ENCODE measurements at regions not wholly inside any gene's neighbourhood (a gene's known extent, or its start where the extent isn't known, plus 50 kb on each side); places are given as distances from the start of the nearest gene placed in this dataset.
A peak's percentile ranks its signal among the peaks of the same experiment; 100 is the strongest.

DNA sequence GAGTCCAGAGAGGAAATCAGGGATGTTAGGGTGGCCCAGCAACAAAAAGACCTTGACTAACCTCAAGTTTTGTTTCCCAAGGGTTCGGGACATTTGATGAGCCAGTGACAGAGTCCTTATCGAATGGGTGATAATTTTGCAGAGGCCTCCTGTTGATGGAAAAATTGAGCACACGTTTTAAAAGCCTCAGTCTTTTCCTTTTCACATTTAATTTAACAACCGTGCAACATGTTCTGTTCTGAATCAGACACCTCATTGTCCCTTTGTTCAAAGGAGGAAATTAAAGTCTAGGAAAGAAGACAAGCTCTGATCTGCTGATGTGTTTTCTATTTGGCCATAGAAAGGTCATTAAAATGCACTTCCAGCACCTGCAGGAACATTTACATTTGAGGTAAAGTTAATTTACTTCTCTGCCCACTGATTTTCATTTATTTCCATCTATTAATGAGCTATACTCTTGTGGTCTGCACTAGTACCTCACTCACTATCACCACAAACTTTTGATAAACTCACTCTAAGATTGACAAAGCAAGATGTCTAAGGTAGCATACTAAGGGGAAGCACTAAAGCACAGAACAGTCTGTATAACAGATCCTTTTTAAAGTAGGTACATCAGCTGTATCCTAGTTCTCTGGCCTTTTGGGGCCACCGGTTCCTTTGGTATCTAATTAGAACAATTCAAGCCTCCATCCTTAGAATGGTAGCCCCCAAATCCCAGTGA, 147.0 kb downstream of the RPAP3 start:
- no peak for DNase-seq (ENCODE audit: low spot score)

DNA sequence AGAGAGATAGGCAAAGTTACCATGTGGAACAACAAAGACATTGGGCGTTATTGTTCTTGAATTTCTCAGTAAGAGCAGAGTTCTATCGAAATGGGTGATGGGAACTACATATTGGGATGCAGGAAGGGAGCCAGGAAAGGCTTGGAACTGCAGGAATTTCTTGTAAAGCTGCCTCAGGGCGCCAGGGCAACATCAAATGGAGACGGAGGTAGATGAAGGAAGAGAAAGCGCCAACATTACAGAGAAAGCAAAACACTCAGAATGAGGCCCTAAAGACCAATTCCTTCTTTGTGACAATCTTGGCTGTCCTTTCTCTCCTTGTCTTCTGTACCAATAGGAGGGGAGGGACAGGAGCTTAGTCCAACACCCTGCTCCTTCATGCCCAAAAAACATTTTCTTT, 148.4 kb downstream of the RPAP3 start:
- no peak for DNase-seq (ENCODE audit: low spot score)

DNA sequence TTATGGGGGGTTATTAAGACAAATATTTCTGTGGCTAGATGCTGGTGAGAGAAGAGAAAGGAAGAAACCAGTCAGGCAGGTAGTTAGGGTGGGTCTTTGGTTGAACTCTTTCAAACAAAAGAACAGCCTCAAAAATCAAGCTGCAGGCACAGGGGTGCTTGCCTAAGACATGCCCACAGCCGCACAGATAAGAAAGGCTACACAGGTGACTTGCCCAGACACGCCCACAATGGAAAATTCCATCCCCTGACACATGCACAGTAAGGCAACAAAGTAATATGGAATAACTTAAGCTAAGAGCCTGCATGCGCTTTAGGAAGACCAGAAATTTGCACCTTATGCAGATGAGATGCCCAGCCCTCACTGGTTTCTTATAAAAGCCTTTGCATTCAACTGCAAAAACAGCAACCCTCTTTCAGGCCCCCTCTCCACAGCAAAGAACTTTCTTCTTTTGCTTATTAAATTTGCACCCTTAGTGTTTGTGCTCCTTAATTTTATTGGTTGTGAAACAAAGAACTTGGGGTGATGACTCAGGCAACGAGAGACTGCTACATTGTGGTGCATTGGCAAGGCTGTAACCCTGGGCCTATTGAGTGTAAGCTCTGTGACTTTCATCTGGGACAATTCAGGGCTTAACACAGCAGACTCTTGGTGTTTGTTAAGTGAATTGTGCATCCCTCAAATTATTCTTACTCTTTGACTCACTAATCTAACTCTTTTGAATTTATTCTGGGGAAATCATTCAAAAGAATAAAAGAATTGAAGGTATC, 149.4 kb downstream of the RPAP3 start:
- no peak for DNase-seq (ENCODE audit: low spot score)

- no peak for DNase-seq (ENCODE audit: low spot score)
Measured at GRCh38 chr12:47554046-47554653, 151.7 kb downstream of the RPAP3 start.

GRCh38 chr12:47553266-47553665, 152.6 kb downstream of the RPAP3 start:
- no peak for DNase-seq (ENCODE audit: low spot score)

- DNase-seq (ENCODE audit: low spot score), result no peak
Measured at GRCh38 chr12:47551426-47551851, 154.4 kb downstream of the RPAP3 start.

- DNase-seq (ENCODE audit: low spot score), result no peak
Measured at GRCh38 chr12:47549258-47549657, 156.6 kb downstream of the RPAP3 start.

- DNase-seq (ENCODE audit: low spot score), result no peak
Measured at GRCh38 chr12:47548401-47548800, 157.4 kb downstream of the RPAP3 start.

DNA sequence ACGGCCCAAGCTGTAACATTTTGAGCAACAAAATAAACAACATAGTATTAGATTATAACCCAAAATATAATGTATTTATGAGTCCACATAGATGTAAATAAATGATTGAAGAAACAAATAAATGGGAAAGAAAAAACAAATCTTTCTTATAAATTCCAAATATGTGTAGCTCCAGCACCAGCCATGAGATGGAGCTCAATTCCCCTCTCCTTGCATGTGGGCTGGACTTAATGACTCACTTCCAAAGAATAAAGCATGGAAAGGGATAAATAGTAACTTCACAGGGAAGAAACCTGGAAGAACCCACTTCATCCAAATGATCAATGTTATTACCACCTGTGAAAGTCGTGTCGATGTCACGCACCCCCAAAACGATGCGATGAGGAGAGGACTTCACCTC, 158.8 kb downstream of the RPAP3 start:
- peak; percentile 32 for DNase-seq (ENCODE audit: low spot score)

GRCh38 chr12:47545938-47546609, 159.8 kb downstream of the RPAP3 start:
- no peak for DNase-seq (ENCODE audit: low spot score)

DNA sequence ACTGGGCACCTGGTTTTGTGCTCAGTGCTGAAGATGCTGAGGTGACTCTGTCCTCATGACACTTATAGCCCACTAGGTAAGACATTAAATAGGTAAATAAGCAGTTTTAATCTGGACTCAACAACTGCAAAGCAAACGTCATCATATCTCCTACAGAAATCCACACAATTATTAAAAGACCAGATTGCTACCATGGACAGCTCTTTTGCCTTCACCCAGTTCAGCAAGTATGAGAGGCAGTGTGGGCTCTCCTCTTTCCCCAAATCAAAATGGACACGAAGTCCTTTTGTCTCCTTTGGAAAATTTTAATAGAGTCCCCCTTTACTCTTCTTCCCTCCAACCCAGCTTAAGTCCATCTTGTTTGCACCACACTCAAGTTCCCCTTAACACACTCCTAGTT, 171.1 kb downstream of the RPAP3 start:
- DNase-seq (ENCODE audit: low spot score), result no peak

DNA sequence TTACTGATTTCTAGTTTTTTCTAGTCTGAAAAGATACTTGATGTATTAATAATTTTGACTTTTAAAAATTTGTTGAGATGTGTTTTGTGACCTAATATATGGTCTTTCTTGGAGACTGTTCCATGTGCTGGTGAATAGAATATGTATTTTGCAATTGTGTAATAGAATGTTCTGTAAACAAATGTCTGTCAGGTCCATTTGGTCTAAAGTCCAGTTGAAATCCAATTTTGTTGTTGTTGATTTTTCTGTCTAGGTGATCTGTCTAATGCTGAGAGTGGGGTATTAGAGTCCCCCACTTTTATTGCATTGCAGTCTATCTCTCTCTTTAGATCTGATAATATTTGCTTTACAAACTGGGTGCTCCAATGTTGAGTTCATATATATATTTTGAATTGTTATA, 175.8 kb downstream of the RPAP3 start:
- DNase-seq (ENCODE audit: low spot score), result no peak

GRCh38 chr12:47527816-47528215, 178.0 kb downstream of the RPAP3 start:
- DNase-seq (ENCODE audit: low spot score), result no peak

DNA sequence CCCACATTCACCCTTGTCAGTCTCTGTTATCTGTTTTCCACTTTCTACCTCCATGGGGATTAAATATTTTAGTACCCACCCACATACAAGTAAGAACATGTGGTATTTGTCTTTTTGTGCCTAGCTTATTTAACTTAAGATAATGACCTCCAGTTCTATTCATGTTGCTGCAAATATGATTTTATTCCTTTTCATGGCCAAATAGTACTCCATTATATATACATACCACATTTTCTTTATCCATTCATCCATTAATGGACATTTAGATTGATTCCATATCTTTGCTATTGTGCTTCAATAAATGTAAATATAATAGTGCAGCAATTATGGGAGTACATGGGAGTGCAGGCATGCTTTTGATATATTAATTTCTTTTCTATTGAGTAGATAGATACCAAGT, 185.8 kb downstream of the RPAP3 start:
- DNase-seq (ENCODE audit: low spot score), result no peak

- no peak for DNase-seq (ENCODE audit: low spot score)
Measured at GRCh38 chr12:47517122-47517521, 188.7 kb downstream of the RPAP3 start.

DNA sequence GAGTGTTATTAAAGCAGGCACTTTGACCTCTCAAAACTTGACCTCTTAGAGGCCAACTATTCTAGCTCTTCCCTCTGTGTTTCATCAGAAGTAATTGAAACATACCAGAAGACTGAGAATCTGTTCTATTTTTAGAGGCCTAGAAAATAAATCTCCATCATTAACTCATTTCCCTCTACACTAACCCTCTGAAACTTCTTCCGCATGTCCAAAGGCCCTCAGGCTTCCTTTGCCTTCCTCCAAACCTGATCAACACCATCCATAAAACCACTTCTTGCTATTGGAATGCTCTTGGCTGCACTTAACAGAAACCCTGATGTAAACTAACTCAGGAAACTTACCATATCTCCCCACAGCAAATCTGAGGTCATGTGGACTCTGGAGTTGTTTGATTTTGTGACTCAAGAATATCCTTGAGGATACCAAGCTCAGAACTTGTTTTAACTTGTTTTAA, 196.4 kb downstream of the RPAP3 start:
- no peak for DNase-seq (ENCODE audit: low spot score)

GRCh38 chr12:47507221-47507620, 198.6 kb downstream of the RPAP3 start:
- no peak for DNase-seq (ENCODE audit: low spot score)

DNA sequence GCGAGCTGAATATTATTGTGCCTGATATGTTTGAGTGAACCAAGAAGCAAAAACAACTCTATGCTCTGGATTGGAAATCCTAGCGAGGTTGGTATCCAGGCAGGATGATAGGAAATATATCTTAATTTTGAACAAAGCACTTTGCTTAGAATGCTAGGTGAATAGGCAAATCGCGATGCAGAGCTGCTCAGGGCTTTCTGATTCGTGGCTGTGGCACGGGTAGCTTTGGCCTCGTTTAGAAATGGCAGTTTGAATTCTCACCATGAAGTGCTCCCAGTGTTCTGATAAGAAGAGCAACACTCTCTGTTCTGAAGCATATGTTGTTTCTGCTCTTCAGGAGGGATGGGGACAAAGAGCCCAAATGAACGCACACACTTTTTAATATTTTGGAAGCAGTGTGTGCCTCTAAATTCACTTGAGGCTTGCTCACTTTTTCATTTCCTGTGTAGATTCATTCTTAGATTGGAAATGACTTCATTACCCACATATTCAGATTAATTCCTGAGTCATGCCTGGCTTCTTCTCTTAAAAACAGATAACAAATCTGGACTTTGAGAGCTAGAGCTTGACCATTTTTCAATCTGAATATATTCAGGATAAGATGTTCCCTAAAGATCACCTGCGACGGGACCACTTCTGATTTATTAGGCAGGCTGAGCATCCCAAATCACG, 200.9 kb downstream of the RPAP3 start:
- peak; percentile 16 for DNase-seq (ENCODE audit: low spot score)

DNA sequence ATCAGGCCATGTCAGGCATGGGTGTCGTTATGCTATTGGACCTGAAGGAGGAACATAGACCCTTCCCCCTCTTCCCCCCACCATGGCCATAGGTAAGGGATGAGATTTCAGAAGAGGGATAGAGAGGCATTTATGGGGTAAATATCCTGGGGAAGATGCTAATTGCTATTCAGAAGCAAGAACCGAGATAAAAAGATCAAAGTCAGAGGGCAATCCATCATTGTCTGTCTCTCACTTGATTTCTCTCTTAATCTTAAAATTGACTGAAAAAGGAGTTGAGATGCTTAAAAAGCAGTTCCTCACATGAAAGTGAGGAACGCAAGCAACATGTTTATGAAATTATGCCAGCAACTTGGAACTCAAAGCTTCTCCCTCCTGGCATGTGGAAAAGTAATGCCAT, 212.0 kb downstream of the RPAP3 start:
- no peak for DNase-seq (ENCODE audit: low spot score)

DNA sequence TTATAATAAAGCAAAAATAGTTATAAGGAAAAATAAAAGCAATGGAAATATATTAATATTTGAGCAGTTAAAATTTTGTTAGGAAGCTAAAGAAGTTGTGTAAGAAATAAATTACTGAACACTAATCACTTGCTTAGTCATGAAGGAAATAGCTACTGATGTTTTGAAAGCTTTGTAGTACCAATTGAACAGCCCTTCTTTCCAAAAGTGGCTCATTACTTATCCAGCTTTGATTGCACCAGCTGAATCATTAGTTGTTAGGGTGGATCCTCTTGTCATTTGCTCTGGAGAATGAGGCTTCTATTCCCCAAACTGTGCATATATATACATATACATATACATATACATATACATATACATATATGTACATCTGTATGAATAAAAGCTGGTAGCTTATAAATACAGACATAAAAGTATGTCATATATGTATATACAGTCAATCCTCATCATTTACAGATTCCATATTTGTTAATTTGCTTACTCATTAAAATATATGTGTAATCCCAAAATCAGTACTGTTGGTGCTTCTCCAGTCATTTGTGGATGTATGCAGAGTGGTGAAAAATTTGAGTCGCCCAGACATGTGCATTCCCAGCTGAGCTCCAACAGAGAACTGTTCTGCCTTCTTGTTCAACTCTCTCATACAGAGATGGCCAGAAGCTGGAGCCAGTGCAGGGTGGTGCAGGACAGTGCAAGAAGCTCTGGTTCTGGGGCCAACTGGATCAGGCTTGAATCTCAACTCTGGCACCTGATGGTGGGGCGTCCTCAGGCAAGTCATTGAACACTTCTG, 214.1 kb downstream of the RPAP3 start:
- DNase-seq (ENCODE audit: low spot score), result no peak

- no peak for DNase-seq (ENCODE audit: low spot score)
Measured at GRCh38 chr12:47488888-47489287, 216.9 kb downstream of the RPAP3 start.

Data from kidney capillary endothelial cell (primary cell).